Caki2 (cell line): ENCODE measurements at regions not wholly inside any gene's neighbourhood (a gene's known extent, or its start where the extent isn't known, plus 50 kb on each side); places are given as distances from the start of the nearest gene placed in this dataset.

Source experiments
- DNase-seq: peaks from one replicate; pipeline ENCODE4 v3.0.0-alpha.2; 2015; ENCODE audit warnings: low read depth
- in situ Hi-C: cut with HindIII; loops from 2 replicates; pipeline ENCODE4 v1.10.0; 2016; ENCODE audit warnings: low sequenced_read_pairs, low pct_unique_long_range_greater_than_20kb, mixed read lengths

DNA sequence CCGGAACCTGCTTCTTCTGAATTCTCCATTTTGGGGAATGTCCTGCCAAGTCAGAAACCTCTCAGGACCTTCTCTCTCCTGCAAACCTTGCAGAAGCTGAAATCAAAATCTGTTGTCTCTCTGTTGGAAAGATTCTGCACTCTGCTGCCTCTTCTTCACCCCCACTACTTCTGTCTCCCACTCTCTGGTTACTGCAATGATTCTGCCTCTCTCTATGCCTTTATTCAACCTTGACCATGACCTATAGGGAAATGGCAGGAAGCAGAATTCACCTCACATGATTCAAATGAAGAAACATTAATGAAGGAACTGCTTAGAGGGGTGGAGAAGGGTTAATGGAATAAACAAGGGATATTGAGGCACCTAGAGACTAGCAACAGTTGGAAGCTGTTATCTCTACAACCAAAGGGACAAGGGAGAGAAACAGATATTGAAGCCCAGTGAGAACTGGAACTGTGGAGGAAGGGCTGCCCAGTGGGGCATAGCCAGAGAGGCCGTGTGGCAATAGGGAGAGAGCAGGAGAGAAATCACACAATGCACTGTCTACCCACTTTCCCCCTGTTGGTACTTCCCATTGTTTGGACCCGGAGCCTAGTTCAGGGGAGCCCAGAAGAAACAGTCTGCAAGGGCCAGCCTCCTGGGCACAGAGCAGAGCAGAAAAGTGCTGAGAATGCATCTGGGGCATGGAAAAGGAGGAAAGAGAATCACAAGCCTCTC is 76.1 kb upstream of the JUN start:
- in situ Hi-C loops = no loop called here
- DNase-seq = no peak

DNA sequence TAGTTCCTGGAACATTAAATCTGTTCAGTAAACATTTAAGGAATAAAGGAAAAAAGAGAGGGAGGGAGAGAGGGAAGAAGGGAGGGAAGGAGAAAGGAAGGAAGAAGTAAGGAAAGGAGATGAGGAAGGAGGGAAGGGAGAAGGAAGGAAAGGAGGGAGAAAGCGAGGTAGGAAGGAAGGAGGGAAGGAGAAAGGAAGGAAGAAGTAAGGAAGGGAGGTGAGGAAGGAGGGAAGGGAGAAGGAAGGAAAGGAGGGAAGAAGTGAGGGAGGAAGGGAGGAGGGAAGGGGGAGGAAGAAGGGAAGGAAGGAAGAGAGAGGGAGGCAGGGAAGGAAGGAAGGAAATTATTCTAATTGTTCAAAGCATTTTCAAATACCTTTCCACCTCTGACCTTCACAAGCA is 77.2 kb upstream of the JUN start:
- in situ Hi-C loops = no loop called here

DNA sequence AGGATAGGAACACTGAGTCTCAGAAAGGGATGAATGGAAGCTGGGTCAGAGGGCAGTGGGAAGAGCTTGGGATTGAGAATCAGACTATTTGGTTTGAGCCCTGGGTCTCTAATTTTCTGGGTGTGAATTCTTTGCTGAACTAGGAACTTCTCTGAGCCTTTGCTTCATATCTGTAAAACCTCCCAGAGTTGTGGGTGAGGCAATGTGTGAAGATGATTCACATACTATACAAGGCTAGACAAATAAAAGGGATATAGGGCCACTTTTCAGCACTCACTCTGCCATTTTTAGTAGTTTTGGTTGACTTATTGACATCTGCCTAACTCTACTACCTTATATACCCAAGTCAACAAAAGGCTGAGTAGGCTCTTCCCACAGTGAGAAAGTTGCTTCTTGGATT is 77.7 kb upstream of the JUN start:
- in situ Hi-C loops = no loop called here
- DNase-seq = no peak

More for the DNA sequence above, 77.2 kb upstream of the JUN start:
- no peak for DNase-seq

DNA sequence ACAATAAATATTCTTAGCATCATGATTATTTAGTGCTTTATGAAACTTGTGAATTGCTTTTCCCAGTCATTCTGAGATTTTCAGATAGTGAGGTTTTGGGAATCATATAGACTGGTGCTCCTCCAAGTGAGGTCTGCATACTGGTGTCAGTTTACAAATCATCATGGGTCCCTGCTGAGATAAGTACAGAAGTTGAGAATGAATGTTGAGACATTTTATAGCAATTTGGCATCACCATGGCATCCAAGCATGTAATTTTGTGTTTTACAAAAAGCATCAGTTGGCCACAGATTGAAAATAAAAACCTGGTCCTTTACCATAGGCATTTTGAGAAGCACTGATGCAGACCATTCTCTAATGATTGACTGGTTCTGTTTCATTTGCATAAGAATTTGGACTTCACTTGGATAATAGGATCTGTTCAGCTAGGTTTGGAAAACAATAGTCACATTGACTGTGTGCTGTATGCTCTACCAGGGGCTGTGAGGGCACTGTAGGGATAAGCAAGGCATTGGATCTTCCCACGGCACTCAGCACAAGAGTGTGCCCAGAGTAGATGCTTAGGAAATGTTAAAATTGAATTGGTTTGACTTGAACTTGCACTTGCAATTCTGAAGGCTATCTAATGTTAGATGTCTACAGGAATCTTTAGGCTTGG is 79.0 kb upstream of the JUN start:
- no peak for DNase-seq
- in situ Hi-C loops = no loop called here

DNA sequence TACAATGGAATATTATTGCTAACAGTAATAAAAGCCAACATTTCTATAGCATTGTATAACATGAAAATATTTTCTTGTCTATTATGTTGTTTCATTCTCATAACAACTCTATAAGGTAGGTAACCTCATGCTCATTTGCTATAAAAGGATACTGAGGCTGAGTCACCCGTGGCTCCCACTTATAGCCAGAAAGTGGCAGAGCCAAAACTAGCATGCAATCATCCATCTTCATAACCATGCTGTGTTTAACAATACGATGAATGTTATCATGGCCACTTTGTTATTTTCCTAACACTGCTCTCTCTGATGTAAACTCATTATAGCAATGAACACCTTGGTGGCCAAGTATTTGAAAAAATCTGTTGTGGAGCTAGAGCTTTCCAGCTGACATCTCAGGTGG is 80.8 kb upstream of the JUN start:
- no peak for DNase-seq
- in situ Hi-C loops = no loop called here

DNA sequence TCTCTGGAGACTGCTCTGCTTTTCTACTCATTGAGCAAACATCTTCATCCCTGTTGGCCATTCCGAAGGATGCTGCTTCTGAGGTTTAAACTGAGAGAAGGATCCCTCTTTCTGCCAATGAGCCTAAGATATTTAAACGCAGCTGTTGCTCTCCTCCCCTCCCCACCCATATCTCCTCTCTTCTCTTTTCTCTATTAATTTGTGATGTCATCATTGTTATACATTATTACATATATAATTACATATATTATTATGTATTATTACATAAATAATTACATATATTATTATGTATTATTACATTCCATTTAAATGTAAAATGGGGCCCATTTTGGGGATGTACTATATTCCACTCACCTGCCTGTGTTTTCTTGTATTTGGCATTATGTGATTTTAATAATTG is 82.7 kb upstream of the JUN start:
- no peak for DNase-seq
- in situ Hi-C loops = no loop called here

DNA sequence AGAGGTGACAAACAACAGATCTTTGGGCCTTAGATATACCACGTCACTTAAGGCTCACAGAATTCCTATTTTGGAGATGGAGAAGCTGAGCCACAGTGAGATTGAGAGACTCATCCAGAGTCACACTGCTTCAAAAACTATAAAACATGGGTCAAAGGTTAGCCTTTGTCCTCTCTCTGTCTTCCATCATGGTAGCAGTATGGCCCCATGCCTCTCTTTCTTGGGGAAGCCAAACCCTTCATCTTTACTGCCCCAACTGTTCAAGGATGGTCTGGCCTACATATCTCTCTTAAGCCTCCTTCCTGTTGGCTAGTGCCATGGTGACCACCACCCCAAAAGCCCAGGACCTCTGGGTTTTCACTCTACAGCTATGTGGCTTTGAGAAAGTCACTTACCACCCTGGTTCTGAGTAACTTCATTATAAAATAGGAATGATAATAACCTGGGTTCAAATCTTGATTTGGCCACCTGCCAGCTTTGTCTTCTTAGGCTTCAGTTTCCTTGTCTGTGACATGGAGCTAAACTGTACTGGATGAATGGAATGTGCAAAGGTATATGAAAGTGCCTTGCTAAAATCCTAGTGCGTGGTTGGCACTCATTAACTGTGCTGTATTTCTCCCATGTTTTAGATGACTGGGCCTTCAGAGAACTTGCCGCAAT is 85.9 kb upstream of the JUN start:
- no peak for DNase-seq

DNA sequence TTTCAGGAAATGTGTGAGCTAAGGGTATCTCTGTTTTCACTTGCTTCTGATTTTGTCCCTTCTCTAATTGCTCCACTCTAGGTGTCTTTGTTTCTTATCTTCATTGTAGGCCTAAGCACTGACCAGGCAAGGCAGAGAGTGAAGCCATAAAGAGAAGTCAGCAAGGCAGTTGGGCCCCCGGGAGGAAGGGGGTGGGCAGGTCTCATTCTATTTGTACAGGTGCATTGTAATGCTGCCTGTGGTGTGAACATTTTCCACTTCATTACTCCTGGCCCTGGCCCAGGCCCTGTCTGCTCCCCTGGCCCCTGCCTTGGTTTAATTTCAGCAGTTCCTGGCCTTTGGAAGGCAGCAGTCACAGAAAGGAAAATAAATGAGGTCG is 86.4 kb upstream of the JUN start:
- in situ Hi-C loops = no loop called here
- DNase-seq = peak; percentile 73

More for the DNA sequence above, 85.9 kb upstream of the JUN start:
- in situ Hi-C loops = no loop called here

DNA sequence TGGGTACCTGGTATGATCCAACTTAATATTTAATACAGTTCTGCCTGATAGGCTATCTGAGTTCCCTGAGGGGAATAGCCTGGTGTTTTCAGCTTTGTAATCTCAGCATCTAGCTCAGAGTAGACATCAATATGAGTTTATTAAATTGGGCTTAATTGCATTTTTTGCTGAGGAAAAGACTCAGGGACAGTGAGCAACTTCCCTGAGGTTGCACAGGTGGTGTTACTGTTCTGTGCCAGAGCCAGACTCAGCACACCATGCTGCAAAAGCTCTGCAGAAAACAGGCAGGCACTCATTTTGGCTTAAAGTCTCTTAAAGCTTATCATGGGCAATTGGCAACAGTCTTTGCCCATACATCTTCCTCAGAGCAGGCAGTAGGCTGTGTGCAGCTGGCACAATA is 90.5 kb upstream of the JUN start:
- no peak for DNase-seq
- in situ Hi-C loops = no loop called here

DNA sequence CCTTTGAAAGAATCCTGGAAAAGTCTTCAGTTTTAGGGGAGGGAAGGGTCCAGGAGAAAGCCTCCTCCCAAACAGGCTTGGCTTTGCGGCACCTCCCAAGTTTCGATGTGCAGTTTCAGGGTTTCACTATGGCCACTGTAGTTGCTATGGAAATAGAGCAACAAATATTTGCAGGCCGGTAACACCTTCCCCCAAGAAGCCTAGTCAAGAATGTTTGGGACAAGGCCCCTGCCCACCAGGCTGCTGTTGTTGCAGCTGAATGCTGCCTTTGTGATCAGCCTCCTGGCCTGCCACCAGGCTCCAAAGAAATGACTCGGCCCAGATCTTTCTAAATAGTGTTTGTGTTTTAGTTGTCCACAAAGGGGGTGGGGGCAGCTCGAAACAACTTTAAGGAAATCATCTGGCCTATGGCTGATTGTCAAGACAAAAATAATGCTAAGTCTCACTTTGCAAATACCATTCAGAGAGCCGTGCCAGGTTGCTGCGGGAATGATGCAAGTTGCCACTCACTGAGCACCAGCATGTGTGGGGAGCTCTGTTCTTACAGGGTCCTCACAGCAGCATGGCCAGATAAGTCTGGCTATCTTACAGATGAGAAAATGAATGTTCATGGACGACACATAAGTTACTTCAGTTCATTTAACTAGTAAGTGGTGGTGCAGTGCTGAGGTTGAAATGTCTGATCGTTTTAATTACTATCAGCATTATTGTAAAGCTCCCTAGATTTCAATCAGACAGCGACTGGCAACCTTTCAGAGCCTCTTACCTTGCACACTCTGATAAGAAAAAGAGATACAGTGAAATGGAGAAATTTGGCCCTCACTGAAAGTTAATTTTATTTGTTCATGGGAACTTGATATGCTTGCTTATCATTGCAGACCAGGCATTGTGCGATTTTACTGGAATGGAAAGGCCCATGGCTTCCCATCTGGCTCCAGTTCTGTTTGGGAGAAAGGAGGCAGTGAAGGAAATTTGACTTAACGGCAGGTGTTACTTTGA is 91.2 kb upstream of the JUN start:
- in situ Hi-C loops = no loop called here
- no peak for DNase-seq

DNA sequence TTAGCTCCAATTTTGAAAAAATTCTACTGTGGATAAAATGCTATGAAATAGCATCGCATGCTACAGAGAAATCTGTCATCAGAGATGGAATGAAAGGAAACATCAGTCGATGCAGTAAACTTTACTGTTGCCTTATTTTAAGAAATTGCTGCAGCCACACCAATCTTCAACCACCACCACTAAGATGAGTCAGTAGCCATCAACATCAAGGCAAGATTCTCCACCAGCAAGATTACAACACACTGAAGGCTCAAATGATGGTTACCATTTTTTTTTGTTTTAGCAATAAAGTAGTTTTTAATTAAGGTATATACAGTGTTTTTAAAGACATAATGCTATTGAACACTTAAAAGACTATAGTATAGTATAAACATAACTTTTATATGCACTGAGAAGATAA is 95.6 kb upstream of the JUN start:
- no peak for DNase-seq

DNA sequence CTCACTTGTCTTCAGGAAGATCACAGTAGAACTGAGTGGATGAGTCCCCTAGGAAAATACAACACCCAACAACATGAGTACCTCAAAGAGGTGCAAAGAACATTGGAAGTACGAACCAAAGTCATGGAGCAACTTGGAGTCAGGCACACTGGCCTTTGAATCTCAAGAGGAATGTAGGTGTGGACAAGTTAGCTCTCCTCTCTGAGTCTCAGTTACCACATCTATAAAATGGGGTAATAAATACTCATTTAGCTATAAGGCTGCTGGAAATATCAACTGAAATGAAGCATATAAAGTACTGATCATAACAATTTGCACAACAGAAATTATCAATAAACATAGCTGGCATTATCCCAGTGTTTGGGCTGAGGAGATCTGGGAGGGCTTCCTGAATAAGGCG is 96.7 kb upstream of the JUN start:
- in situ Hi-C loops = no loop called here
- no peak for DNase-seq

More for the DNA sequence above, 95.6 kb upstream of the JUN start:
- in situ Hi-C loops = no loop called here

DNA sequence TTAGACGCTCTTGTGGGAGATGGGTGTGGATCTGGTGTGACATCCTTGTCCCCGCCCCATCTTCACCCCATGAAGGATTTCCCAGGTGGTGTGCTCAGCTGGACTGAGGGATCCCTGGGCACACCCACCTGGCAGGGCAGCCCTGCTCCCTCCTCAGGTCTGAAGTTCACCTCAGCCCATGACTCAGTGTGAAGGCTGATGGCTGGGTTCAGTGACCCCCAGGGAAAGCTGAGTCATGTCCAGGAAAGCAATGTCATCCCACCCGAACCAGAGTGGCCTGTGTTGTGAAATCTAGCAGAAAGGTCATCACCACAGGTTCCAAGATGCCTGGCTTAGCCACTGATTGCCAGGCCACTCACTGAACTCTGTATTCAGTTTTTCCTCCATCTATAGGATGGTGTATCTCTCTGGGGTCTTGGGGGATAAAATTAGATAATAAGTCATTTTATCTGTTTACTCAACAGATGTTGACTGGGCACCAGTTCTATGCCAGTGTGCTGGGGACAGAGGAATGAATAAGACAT is 97.7 kb upstream of the JUN start:
- in situ Hi-C loops = no loop called here
- peak; percentile 95 for DNase-seq

DNA sequence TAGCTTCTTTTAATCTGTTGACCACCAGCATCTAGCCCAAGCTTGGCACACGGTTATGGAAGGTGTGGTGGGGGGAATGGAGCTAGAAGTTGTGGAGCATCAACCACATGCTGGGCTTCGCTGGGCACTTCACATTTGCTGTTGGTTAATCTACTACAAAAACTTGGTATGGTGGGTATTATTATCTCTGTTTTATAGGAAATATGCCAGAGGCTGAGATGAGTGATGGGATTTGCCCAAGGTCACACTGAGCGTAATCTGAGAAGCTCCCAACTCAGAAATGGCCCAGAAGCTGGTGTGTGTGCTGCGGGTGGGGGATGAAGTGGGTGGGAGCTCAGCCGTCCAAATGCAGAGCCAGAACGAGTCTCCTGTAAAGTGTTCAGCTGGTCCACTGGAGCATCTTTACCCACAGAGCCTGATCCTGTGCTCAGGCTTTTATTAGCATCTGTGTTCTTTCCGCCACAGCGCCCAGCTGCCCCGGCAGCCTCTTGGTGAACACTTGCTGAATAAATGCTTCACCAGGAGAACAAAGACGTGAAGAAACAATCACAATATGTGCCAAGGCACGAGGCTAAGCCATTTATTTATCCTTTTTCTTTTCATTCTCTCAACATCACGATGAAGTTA is 98.6 kb upstream of the JUN start:
- in situ Hi-C loops = no loop called here
- DNase-seq = no peak

DNA sequence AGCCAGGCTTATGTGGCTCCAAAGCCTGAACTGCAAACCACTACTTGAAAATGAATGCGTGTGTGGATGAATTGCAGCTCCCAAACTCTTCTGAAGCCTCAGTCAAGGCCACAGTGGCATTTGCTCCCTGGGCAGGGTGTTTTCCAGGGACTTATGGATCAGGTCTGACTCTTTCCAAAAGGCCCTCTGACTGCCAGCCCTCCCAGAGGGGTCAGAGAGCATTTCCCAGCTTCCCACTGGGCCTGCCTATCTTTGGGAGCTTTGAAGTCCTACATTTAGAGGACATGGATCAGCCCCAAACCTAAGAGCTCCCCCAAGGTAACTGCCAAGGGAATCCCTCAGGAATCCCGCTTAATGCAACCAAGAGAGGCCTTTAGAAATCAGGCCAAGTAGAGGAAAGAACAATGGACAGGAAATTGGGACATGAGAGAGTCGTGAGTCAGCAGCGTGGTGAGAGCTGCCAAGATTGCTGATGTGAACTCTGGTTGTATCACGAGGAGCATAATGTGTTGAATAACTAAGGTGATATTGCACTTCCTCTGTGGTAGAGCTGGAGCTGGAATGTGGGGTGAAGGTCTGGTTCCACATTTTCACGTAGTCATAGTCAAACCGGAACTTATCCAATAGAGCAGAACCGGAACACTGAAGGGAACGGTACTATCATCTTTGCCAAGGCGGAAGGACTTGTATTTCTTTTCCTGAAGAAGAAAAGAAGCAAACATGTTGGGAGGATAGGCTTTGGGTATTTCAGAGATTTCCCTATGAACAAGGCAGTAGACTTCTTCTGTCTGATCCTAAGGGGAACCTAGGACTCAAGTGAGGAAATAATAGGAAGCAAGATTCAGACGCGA is 99.4 kb upstream of the JUN start:
- in situ Hi-C loops = no loop called here
- peak; percentile 74 for DNase-seq

DNA sequence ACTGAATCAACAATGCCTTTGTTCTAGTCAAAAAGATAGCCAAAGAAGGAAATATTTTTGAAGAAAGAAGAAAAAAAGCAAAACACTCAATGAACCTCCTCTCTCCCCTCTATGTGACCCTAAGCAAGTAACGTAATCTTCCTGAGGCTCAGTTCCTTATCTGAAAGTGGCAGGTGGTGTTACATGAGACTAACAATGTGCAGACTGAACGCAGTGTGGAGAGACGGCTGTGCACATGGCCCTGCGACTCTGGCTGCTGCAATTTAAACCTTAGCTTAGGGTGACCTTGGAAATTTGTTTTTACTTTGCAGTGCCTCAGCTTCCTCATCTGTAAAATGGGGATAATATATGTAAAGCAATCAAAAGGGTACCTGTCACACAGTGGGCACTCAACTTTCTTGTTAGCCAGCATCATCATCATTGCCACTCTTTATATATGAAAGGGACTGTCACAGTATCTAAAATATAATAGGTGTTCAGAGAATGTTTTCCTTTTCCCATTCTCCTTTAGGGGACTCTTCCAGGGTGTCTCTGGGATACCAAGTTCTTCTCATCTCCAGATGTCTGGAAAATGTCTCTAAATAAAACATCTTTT is 100.1 kb upstream of the JUN start:
- no peak for DNase-seq
- in situ Hi-C loops = no loop called here
